A549 (cell line): ENCODE measurements at regions not wholly inside any gene's neighbourhood (a gene's known extent, or its start where the extent isn't known, plus 50 kb on each side); places are given as distances from the start of the nearest gene placed in this dataset.

Experiments
- CEBPB ChIP-seq, 2 experiments: fragments of >200 bp in 1 of 2; sonication (Bioruptor Twin) in 1 of 2; formaldehyde crosslinking in 1 of 2; IDR thresholded peaks; 2 replicates each; pipeline ENCODE4 v1.6.1; 2012 to 2016
- POLR2A ChIP-seq: IDR thresholded peaks from 2 replicates; pipeline ENCODE4 v1.6.1; 2012; ENCODE audit warnings: mild to moderate bottlenecking, low read length
- USF2 ChIP-seq: fragments of 450-650 bp; IDR thresholded peaks from 2 replicates; pipeline ENCODE4 v1.6.1; 2014; ENCODE audit warnings: antibody characterized with exemption

- TF ChIP-seq CEBPB (IDR thresholded peaks at IDR 0.05) (no peak), USF2 (no peak), POLR2A (no peak)
Measured at GRCh38 chr13:84543962-84544361, 661.7 kb upstream of the SLITRK1 start.
